ENCODE measurements at regions not wholly inside any gene's neighbourhood (a gene's known extent, or its start where the extent isn't known, plus 50 kb on each side); places are given as distances from the start of the nearest gene placed in this dataset.

GRCh38 chr1:208782186-208782585 is 538.0 kb upstream of the PLXNA2 start:
- no peak for DNase-seq (ENCODE audit: low read depth in 2 of 2)

DNA sequence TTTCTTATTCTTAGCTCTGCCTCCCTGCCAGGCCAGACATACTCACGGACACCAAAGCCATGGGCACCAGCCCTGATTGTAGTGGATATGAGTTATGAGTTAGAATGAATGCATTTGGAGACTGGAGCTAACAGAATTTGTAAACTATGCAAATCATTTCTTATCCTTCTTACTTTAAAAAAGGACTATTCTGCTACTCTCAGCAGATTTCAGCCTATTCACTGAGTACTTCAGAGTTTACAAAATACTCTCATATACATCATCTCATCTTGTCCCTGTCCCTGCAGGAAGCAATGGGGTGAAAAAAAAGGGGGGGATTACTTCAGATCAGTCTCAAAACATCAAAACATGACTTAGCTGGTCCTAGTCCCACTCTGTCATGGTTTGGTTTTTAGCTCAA is 541.4 kb upstream of the PLXNA2 start:
- no peak for DNase-seq (ENCODE audit: low read depth in 2 of 2)

- DNase-seq (ENCODE audit: low read depth in 2 of 2), result no peak
Measured at GRCh38 chr1:208787219-208787618, 543.0 kb upstream of the PLXNA2 start.

- no peak for DNase-seq (ENCODE audit: low read depth in 2 of 2)
Measured at GRCh38 chr1:208788013-208788540, 543.9 kb upstream of the PLXNA2 start.

- DNase-seq (ENCODE audit: low read depth in 2 of 2), result no peak
Measured at GRCh38 chr1:208791456-208791855, 547.3 kb upstream of the PLXNA2 start.

DNA sequence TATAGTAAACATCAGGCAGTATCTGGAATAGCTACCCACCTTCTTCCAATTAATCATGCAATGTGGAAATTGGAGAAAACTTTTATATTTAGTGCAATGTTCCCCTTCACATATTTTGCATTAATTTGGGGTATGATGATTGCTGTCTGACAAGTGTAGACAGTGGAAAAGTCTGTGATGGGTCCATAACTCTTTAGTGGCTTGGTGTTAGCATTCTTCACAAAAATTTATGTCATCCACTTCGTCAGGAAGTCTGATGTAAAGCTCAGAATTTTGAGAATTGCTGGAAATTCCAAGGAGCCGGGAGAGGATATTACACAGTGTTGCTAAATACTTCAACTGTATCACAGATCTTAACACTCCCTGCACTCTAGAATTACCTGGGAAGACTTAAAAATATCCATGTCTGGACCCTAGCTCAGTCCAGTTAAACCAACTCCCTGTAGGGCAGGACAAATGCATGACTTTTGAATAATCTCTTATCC is 549.7 kb upstream of the PLXNA2 start:
- no peak for DNase-seq (ENCODE audit: low read depth in 2 of 2)

DNA sequence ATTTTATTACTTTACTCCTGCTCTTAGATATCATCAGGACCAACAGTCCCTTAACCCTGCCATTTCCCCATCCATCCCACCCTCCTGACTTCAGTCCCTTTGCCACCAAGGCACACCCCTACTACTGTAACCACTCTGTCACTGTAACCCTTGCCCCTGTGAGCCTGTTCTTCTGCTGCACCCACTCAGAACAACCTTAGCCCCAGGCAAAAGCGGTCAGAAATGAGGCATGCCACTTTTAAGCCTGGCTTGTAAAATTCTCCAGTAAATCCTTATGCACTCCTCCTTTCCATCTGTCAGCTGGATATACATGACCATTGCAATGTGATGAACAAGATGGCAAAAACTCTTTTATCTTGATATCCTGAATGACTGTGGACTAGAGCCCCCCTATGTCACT is 555.0 kb upstream of the PLXNA2 start:
- DNase-seq (ENCODE audit: low read depth in 2 of 2), result no peak

DNA sequence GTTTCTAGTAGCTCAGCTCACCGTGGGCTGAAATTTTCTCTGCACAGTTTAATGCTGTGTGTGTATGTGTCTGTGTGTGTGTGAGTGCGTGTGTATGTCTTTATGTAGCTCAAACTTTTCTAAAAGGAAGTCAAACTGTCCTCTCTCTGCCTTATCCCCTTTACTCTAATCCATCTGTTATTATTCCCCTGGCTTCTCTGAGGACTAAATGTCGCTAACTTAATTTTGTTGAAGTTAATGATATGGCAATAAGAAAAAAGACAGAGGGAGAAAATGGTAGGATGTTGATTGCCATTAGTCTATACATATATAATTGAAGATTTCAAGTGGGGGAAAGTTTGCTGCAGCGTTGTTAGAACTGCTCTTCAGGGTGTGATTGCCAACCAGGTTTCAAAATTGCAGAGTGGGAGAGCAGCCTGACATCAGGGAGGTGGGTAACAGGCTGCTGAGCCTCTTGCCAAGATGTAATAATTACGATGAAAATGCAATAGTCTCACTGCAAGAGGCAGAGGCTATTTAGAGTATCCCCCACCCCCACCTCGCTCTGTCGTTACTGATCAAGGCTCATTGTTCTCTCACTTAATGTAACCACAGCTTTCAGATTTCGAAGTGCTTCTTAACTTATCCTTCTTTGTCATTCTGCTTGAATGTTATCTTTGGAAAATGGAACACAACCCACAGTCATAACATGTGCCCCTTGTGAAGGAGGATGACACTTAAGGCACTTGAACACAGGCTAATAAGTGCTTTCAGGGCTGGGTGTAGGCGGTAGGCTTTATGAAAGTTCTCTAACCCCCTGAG is 559.0 kb upstream of the PLXNA2 start:
- no peak for DNase-seq (ENCODE audit: low read depth in 2 of 2)

DNA sequence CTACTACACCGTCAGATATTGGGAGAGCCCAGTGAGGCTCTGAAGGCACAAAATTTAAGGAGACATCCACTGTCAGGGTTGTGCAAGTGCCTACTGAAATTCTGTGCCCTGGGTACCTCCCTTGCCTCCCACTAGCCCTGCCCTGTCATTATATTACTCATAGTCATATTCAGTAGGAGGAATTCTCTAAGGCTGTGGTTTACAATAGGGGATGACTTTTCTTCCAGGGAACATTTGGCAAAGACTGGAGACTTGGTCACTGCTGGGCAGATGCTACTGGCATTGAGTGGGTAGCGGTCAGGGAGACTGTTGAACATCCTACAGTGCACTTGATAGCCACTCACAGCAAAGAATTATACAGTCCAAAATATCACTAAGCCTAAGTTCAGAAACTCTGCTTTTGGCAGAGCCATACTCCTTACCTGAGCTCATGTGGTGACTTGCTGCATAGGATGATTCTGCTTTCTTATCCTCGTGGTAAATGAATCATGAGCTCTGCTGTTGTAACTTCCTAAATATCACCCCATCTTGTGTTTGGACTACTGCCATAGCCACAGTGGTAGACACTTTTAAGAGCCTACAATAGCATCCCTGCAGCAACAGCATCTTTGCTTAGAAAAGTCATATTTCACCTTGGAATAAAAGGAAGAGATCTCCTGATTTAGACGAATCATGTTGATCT is 563.4 kb upstream of the PLXNA2 start:
- no peak for DNase-seq (ENCODE audit: low read depth in 2 of 2)

- DNase-seq (ENCODE audit: low read depth in 2 of 2), result no peak
Measured at GRCh38 chr1:208808301-208808700, 564.1 kb upstream of the PLXNA2 start.

- DNase-seq (ENCODE audit: low read depth in 2 of 2), result no peak
Measured at GRCh38 chr1:208809876-208810275, 565.7 kb upstream of the PLXNA2 start.

GRCh38 chr1:208818770-208819445 is 574.7 kb upstream of the PLXNA2 start:
- DNase-seq (ENCODE audit: low read depth in 2 of 2), result no peak

- DNase-seq (ENCODE audit: low read depth in 2 of 2), result no peak
Measured at GRCh38 chr1:208820580-208821212, 576.5 kb upstream of the PLXNA2 start.

DNA sequence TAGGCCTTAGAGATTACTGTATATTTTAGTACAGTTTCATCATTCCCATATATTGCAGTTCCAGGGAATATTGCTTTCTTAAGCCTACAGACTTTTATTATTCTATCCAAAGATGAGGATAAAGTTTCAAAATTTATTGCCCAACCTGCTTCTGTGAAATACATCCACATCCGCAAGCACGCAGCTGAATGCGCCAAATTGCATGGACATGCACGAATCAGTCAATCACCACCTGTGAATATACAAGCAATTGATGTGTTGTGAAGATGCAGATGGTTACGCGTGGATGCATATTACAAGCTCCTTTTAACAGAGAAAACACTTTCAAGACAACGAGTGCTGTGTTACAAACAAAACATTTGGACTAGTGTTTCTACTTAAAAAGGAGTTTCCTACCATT is 577.8 kb upstream of the PLXNA2 start:
- no peak for DNase-seq (ENCODE audit: low read depth in 2 of 2)

DNA sequence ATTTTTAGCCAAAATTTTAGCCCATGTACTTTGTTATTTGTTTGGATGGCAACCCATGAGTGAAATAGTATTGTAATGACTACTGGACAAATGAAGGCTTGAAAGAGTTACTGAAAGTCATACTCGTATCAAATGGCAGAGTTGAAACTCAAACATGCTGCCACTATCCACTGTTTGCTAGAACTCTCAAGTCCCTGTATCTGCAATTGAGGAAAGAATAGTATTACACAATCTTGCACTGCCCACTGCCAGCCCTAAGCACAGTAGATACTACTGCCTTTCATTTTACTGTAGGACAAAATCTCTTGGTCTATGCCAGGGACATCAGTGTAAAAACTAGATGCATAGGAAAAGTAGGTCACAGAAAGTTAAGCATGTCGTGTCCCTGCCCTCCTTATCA is 581.1 kb upstream of the PLXNA2 start:
- no peak for DNase-seq (ENCODE audit: low read depth in 2 of 2)

DNA sequence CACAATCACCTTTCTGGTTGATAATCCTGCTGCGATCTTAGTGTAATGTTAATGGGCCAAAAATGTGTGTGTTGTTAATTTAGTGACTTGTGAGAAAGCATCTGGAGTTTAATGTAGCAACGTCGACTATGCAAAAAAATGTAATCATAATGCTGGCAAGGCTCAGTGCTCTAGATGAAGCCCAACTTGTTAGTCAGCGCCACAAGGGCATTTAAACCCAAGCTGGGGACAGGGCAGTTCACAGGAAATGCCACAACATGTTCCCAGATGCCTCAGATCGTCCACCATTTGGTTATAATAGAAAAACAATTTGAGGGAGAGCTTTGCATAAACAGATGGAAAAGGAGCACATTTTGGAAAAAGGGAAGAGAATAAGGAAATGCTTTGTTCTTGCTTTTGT is 585.4 kb upstream of the PLXNA2 start:
- DNase-seq (ENCODE audit: low read depth in 2 of 2), result no peak

DNA sequence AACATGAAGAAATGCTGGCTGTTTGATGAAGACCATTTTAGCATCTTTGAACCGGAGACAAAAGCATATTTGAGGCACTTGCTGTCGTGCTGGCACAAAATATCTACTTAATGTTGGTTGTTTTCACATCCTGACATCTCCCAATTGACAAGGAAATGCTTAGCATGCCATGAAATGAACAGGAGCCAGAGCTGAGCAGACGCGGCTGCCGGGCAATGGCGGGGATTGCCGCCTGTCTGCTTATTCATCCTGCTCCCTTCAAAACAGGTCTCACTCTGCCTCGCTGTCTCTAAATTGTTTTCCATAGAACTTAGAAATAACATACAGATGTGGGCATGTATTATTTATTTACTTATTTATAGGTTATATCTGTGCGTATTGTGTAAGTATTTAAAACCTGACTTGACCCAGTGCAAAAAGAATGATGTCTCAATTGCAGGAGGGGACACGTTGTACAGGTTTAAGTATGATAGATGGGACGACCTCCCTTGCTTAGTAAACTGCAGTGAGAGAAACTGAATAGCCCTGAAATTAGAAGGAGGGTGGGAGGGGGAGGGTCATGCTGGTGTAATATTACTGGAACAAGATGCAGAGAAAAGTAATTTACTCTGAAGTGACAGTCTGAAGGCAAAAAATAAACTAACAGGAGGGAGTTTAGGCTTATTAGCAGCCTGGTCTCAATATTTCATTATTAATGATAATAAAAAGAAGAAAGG is 590.4 kb upstream of the PLXNA2 start:
- DNase-seq (ENCODE audit: low read depth in 2 of 2), result no peak

DNA sequence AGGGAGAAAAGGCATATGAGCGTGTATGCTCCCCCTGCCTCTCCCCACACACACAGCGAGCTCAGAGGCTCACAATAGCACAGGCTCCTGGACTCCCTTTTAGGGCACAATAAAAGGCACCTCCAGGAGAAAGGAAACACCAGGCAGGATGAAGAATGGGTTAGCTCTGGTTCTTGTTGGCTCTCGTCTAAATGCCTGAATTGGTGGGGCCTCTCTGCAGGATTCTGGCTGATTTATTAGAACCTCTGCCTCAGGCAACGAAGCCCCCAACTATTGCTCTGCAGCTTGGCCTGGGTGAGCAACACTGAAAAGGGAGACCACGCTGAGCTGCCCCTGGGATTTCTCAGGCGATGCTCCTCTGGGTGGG is 590.9 kb upstream of the PLXNA2 start:
- DNase-seq (ENCODE audit: low read depth in 2 of 2), result no peak

DNA sequence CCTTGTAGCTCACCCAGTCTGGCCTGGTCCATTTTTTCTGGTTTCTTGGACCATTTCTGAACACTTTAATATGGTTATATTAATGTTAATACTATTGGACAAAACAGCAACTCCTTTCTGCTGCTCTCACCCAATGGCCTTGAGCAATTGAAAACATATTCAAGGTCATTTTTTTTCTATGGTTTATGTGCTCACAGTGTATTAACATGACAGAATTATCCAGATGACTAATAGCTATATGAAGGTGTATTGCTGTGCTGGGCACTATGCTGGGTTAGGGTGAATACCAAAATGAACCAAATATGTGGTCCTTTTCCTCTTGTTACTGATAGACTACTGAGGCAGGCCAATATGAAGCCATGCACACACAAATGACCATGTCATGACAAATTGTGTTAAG is 591.6 kb upstream of the PLXNA2 start:
- DNase-seq (ENCODE audit: low read depth in 2 of 2), result no peak

- no peak for DNase-seq (ENCODE audit: low read depth in 2 of 2)
Measured at GRCh38 chr1:208837242-208837641, 593.1 kb upstream of the PLXNA2 start.

- no peak for DNase-seq (ENCODE audit: low read depth in 2 of 2)
Measured at GRCh38 chr1:208841436-208841835, 597.3 kb upstream of the PLXNA2 start.

All from stimulated activated CD4-positive, alpha-beta T cell treated with anti-CD3 and anti-CD28 coated beads, Interleukin-4, amount 100 ng/mL, for 48 hours (primary cell).